K562 (cell line): ENCODE measurements at regions not wholly inside any gene's neighbourhood (a gene's known extent, or its start where the extent isn't known, plus 50 kb on each side); places are given as distances from the start of the nearest gene placed in this dataset.

Experiments
- CBX8 ChIP-seq: fragments of 200-600 bp; sonication (generic); IDR thresholded peaks from 2 replicates; pipeline ENCODE4 v1.6.1; 2012; ENCODE audit warnings: borderline replicate concordance, mixed run types, low read depth, mild to moderate bottlenecking, moderate library complexity, mixed read lengths, low read length, control low read depth, inconsistent platforms; ENCODE audit not compliant: poor library complexity, severe bottlenecking; ENCODE audit errors: extremely low read depth
- CHCHD3 ChIP-seq: fragments of 250-450 bp; sonication (Bioruptor Pico); IDR thresholded peaks from 2 replicates; pipeline ENCODE4 v2.1.2; 2022; ENCODE audit warnings: mild to moderate bottlenecking
- ETV6 ChIP-seq, 3 experiments: fragments of 150-350 bp in 1 of 3; sonication (generic) in 1 of 3; formaldehyde crosslinking in 1 of 3; IDR thresholded peaks; 2 replicates each; pipeline versions ENCODE4 v1.6.1 to v1.8.0; 2014 to 2022; ENCODE audit warnings: borderline replicate concordance in 2 of 3, low read depth in 2 of 3, antibody characterized with exemption in 1 of 3, low read length in 1 of 3, mild to moderate bottlenecking in 1 of 3, missing genetic modification reagents in 1 of 3
- FOXP1 ChIP-seq: sonication (generic); formaldehyde crosslinking; IDR thresholded peaks from 2 replicates; pipeline ENCODE4 v1.8.0; 2022; ENCODE audit warnings: mild to moderate bottlenecking, missing genetic modification reagents
- HMG20B ChIP-seq: fragments of 250-450 bp; sonication (Bioruptor Pico); IDR thresholded peaks from 2 replicates; pipeline ENCODE4 v1.5.0; 2021; ENCODE audit warnings: mild to moderate bottlenecking
- MYC ChIP-seq, 2 experiments: fragments of 250-450 bp in 1 of 2; sonication (Bioruptor Pico) in 1 of 2; IDR thresholded peaks; 2 replicates each; pipeline versions ENCODE4 v1.5.1 to v1.6.1; 2012 to 2021; ENCODE audit warnings: low read depth in 2 of 2, borderline replicate concordance in 1 of 2, improper control_type of control experiment in 1 of 2, low read length in 1 of 2, mild to moderate bottlenecking in 1 of 2, moderate library complexity in 1 of 2
- RFX5 ChIP-seq: IDR thresholded peaks from 2 replicates; pipeline ENCODE4 v1.6.1; 2011; ENCODE audit warnings: low read depth, mild to moderate bottlenecking, improper control_type of control experiment, low read length

- TF ChIP-seq ETV6 (IDR thresholded peaks at IDR 0.05; ENCODE audit: borderline replicate concordance in 1 of 2, low read depth in 2 of 2, low read length in 1 of 2) (no peak), ETV6 (CRISPR knock-in tag; IDR thresholded peaks at IDR 0.05; ENCODE audit: borderline replicate concordance) (no peak), RFX5 (no peak), FOXP1 (CRISPR knock-in tag) (no peak), MYC (IDR thresholded peaks at IDR 0.05; ENCODE audit: low read depth, low read length) (no peak), MYC (CRISPR knock-in tag; IDR thresholded peaks at IDR 0.05; ENCODE audit: borderline replicate concordance, low read depth) (no peak), CHCHD3 (CRISPR knock-in tag) (no peak), HMG20B (no peak), CBX8 (no peak)
Observed at GRCh38 chr14:65976761-65977404, 509.3 kb upstream of the CCDC196 start.
